OCI-LY3 (cell line): ENCODE measurements at regions not wholly inside any gene's neighbourhood (a gene's known extent, or its start where the extent isn't known, plus 50 kb on each side); places are given as distances from the start of the nearest gene placed in this dataset.
A peak's percentile ranks its signal among the peaks of the same experiment; 100 is the strongest.

Source experiments
- H2AFZ ChIP-seq: fragments of 200-600, 300-600 bp; shearing (Covaris generic); 2 replicates; pipeline ENCODE4 v1.6.0; 2014; ENCODE audit warnings: antibody characterized with exemption, low read depth, low read length
- H3K27ac ChIP-seq: fragments of 200-600, 300-600 bp; sonication (generic); 2 replicates; pipeline ENCODE4 v1.5.1; 2014; ENCODE audit warnings: mild to moderate bottlenecking, low read length, moderate library complexity, mixed read lengths
- H3K27me3 ChIP-seq: fragments of 200-600, 300-600 bp; sonication (generic); 2 replicates; pipeline ENCODE4 v1.6.1; 2014; ENCODE audit warnings: low read depth, low read length, mixed read lengths
- H3K36me3 ChIP-seq: fragments of 200-600, 300-600 bp; sonication (generic); replicated peaks from 2 replicates; pipeline ENCODE3; 2014; ENCODE audit warnings: low read depth, low read length, mixed read lengths
- H3K4me1 ChIP-seq: fragments of 300-600, 200-600 bp; sonication (generic); 2 replicates; pipeline ENCODE4 v1.6.1; 2014; ENCODE audit warnings: low read length, mixed read lengths
- H3K4me2 ChIP-seq: fragments of 200-600, 300-600 bp; sonication (generic); 2 replicates; pipeline ENCODE4 v1.6.1; 2014; ENCODE audit warnings: low read length, mixed read lengths
- H3K4me3 ChIP-seq: fragments of 300-600, 200-600 bp; sonication (generic); 2 replicates; pipeline ENCODE4 v1.5.1; 2014; ENCODE audit warnings: antibody characterized with exemption, mild to moderate bottlenecking, low read length, moderate library complexity
- H3K79me2 ChIP-seq: fragments of 300-600, 200-600 bp; shearing (Covaris generic); 2 replicates; pipeline ENCODE4 v1.6.1; 2014; ENCODE audit warnings: mild to moderate bottlenecking, low read length, mixed read lengths
- H3K9ac ChIP-seq: fragments of 300-600, 200-600 bp; shearing (Covaris generic); 2 replicates; pipeline ENCODE4 v1.6.0; 2014; ENCODE audit warnings: mild to moderate bottlenecking, low read length, moderate library complexity
- H3K9me3 ChIP-seq: fragments of 200-600, 300-600 bp; shearing (Covaris generic); 2 replicates; pipeline ENCODE4 v1.6.1; 2014; ENCODE audit warnings: low read length, mixed read lengths; ENCODE audit not compliant: insufficient read depth
- H4K20me1 ChIP-seq: fragments of 200-600, 300-600 bp; sonication (generic); 2 replicates; pipeline ENCODE4 v1.6.1; 2016; ENCODE audit warnings: low read length, mixed read lengths; ENCODE audit not compliant: insufficient read depth
- CTCF ChIP-seq: fragments of 200-600, 300-600 bp; sonication (generic); IDR thresholded peaks from 2 replicates; pipeline ENCODE4 v1.5.1; 2014; ENCODE audit warnings: antibody characterized with exemption, low read length, low read depth
- EZH2phosphoT487 ChIP-seq: fragments of 200-600 bp; shearing (Covaris generic); IDR thresholded peaks from 2 replicates; pipeline ENCODE4 v1.6.1; 2018; ENCODE audit warnings: antibody characterized with exemption, mixed run types, low read depth

- H3K79me2 ChIP-seq = no peaks in the 10 kb centered on the region
- H3K36me3 ChIP-seq = no peaks in the 10 kb centered on the region
- H3K4me1 ChIP-seq = no peaks in the 10 kb centered on the region
- no peak overlapping the region for H2AFZ ChIP-seq
- no peak overlapping the region for H3K27ac ChIP-seq
- H3K9ac ChIP-seq = no peak overlapping the region
- H3K4me2 ChIP-seq = no peak overlapping the region
- TF ChIP-seq EZH2phosphoT487 (no peak), CTCF (no peak)
- H3K9me3 ChIP-seq = no peaks in the 10 kb centered on the region
- H4K20me1 ChIP-seq = no peaks in the 10 kb centered on the region
- H3K4me3 ChIP-seq = no peak overlapping the region
- no peaks in the 10 kb centered on the region for H3K27me3 ChIP-seq
Measured at GRCh38 chr4:135510582-135510981, 1309.0 kb upstream of the PABPC4L start.

GRCh38 chr4:135508006-135508714 lies 1306.6 kb upstream of the PABPC4L start:
- H3K9ac ChIP-seq = no peak overlapping the region
- no peaks in the 10 kb centered on the region for H3K4me1 ChIP-seq
- no peak for TF ChIP-seq EZH2phosphoT487
- no peak for TF ChIP-seq CTCF
- no peaks in the 10 kb centered on the region for H3K9me3 ChIP-seq
- H3K36me3 ChIP-seq = no peaks in the 10 kb centered on the region
- no peaks in the 10 kb centered on the region for H3K27me3 ChIP-seq
- H3K79me2 ChIP-seq = no peaks in the 10 kb centered on the region
- H3K4me2 ChIP-seq = no peak overlapping the region
- H2AFZ ChIP-seq = peak overlapping the region; percentile 6; the same call in 1 of the 2 replicates
- no peak overlapping the region for H3K27ac ChIP-seq
- H4K20me1 ChIP-seq = no peaks in the 10 kb centered on the region
- H3K4me3 ChIP-seq = no peak overlapping the region

GRCh38 chr4:135497563-135498152 lies 1296.1 kb upstream of the PABPC4L start:
- no peak overlapping the region for H2AFZ ChIP-seq
- H3K36me3 ChIP-seq = no peaks in the 10 kb centered on the region
- H3K4me1 ChIP-seq = no peaks in the 10 kb centered on the region
- H3K79me2 ChIP-seq = no peaks in the 10 kb centered on the region
- no peak overlapping the region for H3K27ac ChIP-seq
- H3K27me3 ChIP-seq = no peaks in the 10 kb centered on the region
- H4K20me1 ChIP-seq = no peaks in the 10 kb centered on the region
- no peak overlapping the region for H3K4me2 ChIP-seq
- no peak overlapping the region for H3K4me3 ChIP-seq
- TF ChIP-seq CTCF = no peak
- TF ChIP-seq EZH2phosphoT487 = no peak
- H3K9ac ChIP-seq = no peak overlapping the region
- H3K9me3 ChIP-seq = no peaks in the 10 kb centered on the region

GRCh38 chr4:135492439-135492838 lies 1290.8 kb upstream of the PABPC4L start:
- no peaks in the 10 kb centered on the region for H3K36me3 ChIP-seq
- no peaks in the 10 kb centered on the region for H3K4me1 ChIP-seq
- no peaks in the 10 kb centered on the region for H3K79me2 ChIP-seq
- H2AFZ ChIP-seq = no peak overlapping the region
- no peak overlapping the region for H3K9ac ChIP-seq
- H3K27ac ChIP-seq = no peak overlapping the region
- H4K20me1 ChIP-seq = no peaks in the 10 kb centered on the region
- no peaks in the 10 kb centered on the region for H3K9me3 ChIP-seq
- TF ChIP-seq EZH2phosphoT487 = no peak
- TF ChIP-seq CTCF = no peak
- H3K4me2 ChIP-seq = no peak overlapping the region
- H3K4me3 ChIP-seq = no peak overlapping the region
- no peaks in the 10 kb centered on the region for H3K27me3 ChIP-seq
